Osteocyte (in vitro differentiated cells): ENCODE measurements at regions not wholly inside any gene's neighbourhood (a gene's known extent, or its start where the extent isn't known, plus 50 kb on each side); places are given as distances from the start of the nearest gene placed in this dataset.
"Not testable (repeated sequence)": the region's sequence is repeated elsewhere in the genome, so short reads cannot be mapped to it uniquely, and the experiment has no call there.

Source experiments
- DNase-seq: peaks from one replicate; pipeline ENCODE4 v3.0.0; 2021; ENCODE audit warnings: mixed read lengths; ENCODE audit not compliant: unreplicated experiment; ENCODE audit errors: extremely low spot score
- H3K27ac Mint-ChIP-seq: one replicate; pipeline ENCODE4 v1.8.0; 2021; ENCODE audit warnings: mild to moderate bottlenecking, mixed read lengths; ENCODE audit not compliant: unreplicated experiment
- H3K27me3 Mint-ChIP-seq: one replicate; pipeline ENCODE4 v1.8.0; 2021; ENCODE audit warnings: mixed read lengths; ENCODE audit not compliant: unreplicated experiment
- H3K36me3 Mint-ChIP-seq: one replicate; pipeline ENCODE4 v1.8.0; 2021; ENCODE audit warnings: mixed read lengths; ENCODE audit not compliant: unreplicated experiment
- H3K4me1 Mint-ChIP-seq: one replicate; pipeline ENCODE4 v1.8.0; 2021; ENCODE audit warnings: mixed read lengths; ENCODE audit not compliant: unreplicated experiment
- H3K4me3 Mint-ChIP-seq: one replicate; pipeline ENCODE4 v1.8.0; 2021; ENCODE audit warnings: mild to moderate bottlenecking, moderate library complexity, mixed read lengths; ENCODE audit not compliant: unreplicated experiment
- H3K9me3 Mint-ChIP-seq: one replicate; pipeline ENCODE4 v1.8.0; 2021; ENCODE audit warnings: mixed read lengths; ENCODE audit not compliant: unreplicated experiment
- TF ChIP-seq, protein P1 (sequence below): fragments of 200-600 bp; sonication (generic); IDR thresholded peaks from 2 replicates; pipeline ENCODE4 v1.5.0; 2021; ENCODE audit warnings: antibody characterized with exemption, mild to moderate bottlenecking, moderate library complexity

DNA sequence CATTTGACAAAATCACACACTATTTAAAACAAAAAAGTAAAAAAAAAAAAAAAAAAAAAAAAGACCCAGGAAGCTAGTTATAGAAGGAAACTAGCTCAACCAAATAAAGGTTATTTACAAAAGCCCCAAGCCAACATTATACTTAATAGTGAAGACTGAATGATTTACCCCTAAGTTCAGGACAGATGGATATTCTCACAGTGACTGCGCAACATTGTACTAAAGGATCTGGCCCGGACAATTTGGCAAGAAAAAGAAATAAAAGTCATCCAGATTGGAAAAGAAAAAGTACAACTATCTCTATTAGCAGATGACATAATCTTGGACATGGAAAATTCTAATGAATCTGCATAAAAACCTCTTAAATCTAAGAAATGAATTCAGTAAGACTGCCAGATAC is 936.0 kb upstream of the ADAMTS5 start:
- not testable (repeated sequence) for H3K27me3 Mint-ChIP-seq, H3K27ac Mint-ChIP-seq, H3K9me3 Mint-ChIP-seq, H3K4me1 Mint-ChIP-seq, H3K36me3 Mint-ChIP-seq, H3K4me3 Mint-ChIP-seq, DNase-seq

DNA sequence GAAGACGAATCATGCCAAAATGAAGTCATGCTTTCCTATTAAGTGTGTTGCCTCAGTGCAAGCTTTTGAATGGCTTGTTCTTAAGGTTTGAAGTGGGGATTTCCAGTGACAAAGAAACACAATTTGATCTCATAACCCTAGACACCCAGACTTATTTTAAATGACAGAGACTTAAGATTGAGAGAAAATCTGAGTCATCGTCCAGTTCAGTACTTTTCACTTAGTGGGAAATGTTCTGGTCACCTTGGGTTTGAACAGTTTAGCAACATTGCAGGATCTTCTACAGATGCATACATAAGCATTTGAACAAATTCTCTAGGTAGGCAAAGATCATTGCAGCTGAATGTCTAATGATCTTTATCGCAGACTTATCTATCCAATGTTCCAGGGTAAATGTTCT is 926.7 kb upstream of the ADAMTS5 start:
- not testable (repeated sequence) for H3K4me1 Mint-ChIP-seq, DNase-seq, H3K4me3 Mint-ChIP-seq, H3K27ac Mint-ChIP-seq, H3K36me3 Mint-ChIP-seq, H3K9me3 Mint-ChIP-seq, H3K27me3 Mint-ChIP-seq

DNA sequence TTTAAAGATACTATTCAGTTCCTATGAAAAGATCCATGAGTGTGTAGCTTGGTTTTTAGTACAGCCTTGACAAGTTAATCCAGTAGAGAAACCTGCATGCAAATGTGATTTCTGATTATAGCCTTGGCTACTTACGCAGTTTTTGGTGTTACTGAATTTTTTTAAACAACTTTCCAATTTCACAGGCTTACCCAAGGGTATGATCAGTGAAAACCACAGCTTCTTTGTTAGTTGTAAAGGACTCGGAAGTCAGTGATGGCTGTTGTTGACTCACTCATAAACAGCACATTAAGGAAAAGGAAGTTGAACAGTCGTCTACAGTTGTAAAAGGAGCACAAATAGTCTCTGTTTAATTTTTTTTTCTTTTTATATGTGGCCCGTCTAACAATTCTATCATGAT is 924.6 kb upstream of the ADAMTS5 start:
- DNase-seq, H3K9me3 Mint-ChIP-seq, H3K27ac Mint-ChIP-seq, H3K27me3 Mint-ChIP-seq, H3K4me3 Mint-ChIP-seq, H3K4me1 Mint-ChIP-seq, H3K36me3 Mint-ChIP-seq: not testable (repeated sequence)

DNA sequence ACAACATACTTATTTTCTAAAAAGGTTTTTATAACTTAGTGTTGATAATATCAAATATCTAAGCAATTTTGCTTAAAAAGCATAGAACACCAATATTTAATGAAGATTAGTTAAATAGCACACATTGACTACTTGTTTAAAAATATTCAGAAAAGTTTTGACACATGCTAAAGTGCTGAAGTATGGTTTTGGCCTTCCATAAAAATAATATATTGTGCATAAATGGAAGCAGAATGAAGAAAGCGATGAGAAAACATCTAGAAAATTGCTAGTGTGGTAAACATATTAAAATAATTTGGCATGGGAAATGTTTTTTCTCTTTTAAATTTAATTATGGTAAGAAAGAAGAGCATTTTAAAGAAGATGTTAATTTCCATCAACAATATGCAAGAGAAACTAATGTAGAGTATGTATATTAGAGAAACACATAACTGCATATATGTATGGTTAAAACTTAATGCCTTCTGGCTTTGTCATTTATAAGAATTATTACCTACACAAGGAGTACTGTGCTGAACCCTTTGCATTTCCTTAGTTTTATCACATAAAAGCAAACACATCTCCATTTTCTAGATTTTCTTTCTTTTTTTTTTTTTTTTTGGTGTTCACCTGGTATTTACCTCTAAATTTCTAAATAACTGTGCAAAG is 921.0 kb upstream of the ADAMTS5 start:
- DNase-seq, H3K4me1 Mint-ChIP-seq, H3K4me3 Mint-ChIP-seq, H3K9me3 Mint-ChIP-seq, H3K27me3 Mint-ChIP-seq, H3K36me3 Mint-ChIP-seq, H3K27ac Mint-ChIP-seq: not testable (repeated sequence)

DNA sequence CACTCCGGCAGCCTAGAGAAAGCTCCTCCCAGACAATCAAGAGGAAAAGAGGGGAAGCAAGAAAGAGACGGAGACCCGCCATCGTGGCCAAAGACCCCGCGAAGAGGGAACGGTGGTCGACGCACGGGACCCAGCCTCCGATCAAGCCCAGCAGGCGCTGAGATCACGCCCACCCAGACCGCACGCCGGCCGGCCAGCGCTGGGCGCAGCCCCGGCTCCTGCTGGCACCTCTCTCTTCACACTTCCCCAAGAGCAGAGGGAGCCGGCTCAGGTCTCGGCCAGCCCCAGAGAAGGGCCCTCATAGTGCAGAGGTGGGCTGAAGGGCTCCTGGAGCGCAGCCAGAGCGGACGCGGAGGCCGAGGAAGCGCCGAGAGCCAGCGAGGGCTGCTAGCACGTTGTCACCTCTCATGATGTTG is 918.4 kb upstream of the ADAMTS5 start:
- no peaks in the 10 kb centered on the region for H3K9me3 Mint-ChIP-seq
- no peaks in the 10 kb centered on the region for H3K27me3 Mint-ChIP-seq
- no peak for DNase-seq
- H3K4me3 Mint-ChIP-seq: no peak overlapping the region
- H3K27ac Mint-ChIP-seq: no peak overlapping the region
- no peaks in the 10 kb centered on the region for H3K4me1 Mint-ChIP-seq
- TF ChIP-seq, protein P1, sequence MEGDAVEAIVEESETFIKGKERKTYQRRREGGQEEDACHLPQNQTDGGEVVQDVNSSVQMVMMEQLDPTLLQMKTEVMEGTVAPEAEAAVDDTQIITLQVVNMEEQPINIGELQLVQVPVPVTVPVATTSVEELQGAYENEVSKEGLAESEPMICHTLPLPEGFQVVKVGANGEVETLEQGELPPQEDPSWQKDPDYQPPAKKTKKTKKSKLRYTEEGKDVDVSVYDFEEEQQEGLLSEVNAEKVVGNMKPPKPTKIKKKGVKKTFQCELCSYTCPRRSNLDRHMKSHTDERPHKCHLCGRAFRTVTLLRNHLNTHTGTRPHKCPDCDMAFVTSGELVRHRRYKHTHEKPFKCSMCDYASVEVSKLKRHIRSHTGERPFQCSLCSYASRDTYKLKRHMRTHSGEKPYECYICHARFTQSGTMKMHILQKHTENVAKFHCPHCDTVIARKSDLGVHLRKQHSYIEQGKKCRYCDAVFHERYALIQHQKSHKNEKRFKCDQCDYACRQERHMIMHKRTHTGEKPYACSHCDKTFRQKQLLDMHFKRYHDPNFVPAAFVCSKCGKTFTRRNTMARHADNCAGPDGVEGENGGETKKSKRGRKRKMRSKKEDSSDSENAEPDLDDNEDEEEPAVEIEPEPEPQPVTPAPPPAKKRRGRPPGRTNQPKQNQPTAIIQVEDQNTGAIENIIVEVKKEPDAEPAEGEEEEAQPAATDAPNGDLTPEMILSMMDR: no peak
- no peaks in the 10 kb centered on the region for H3K36me3 Mint-ChIP-seq

DNA sequence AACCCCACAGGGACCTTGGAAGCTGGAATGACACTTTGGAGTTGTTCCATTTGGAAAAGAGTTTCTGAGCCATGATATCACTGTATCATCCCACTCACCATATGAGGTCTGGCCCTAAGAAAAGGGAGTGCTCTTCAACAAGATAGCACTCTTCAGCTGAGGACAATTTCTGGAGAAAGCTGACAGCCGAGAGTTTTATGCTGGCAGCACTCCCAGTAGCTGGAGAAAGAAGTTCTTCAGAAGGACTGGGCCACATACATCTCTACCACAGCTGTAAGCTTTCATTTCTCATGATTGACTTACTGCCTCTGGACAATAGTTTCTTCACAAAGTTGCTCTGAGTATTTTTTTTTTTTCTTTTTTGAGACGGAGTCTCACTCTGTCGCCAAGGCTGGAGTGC is 914.4 kb upstream of the ADAMTS5 start:
- H3K27me3 Mint-ChIP-seq, H3K9me3 Mint-ChIP-seq, H3K4me1 Mint-ChIP-seq, DNase-seq, H3K27ac Mint-ChIP-seq, H3K4me3 Mint-ChIP-seq, H3K36me3 Mint-ChIP-seq: not testable (repeated sequence)

DNA sequence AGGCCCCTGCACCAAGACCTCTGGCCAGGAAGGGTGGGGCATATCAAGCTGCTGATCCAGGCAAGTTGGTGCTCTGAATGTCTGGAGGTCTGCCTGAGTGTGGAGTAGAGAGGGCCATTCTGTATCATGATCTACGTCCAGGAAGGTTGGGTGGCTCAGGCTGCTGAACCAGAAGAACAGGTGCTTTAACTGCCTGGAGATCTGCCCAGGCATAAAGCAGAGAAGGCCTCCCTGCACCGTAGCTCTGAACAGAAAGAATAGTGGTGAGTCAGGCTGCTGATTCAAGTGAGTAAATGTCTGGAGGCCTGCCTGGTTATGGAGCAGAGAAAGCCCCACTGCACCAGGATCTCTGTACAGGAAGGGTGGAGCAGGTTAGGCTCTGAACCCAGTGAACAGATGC is 905.5 kb upstream of the ADAMTS5 start:
- not testable (repeated sequence) for H3K27ac Mint-ChIP-seq, H3K36me3 Mint-ChIP-seq, DNase-seq, H3K4me1 Mint-ChIP-seq, H3K4me3 Mint-ChIP-seq, H3K9me3 Mint-ChIP-seq, H3K27me3 Mint-ChIP-seq

DNA sequence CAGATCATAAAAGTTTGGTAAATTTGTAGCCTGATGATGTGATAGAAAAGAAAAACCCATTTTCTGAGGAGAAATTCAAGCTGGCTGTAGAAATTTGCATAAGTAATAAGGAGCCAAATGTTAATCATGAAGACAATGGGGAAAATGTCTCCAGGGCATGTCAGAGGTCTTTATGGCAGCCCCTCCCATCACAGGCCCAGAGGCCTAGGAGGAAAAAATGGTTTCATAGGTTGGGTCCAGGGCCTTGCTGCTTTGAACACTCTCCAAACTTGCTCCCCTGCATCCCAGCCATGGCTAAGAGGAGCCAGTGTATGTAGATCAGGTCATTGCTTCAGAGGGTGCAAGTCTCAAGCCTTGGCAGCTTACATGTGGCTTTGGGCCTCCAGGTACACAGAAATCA is 903.9 kb upstream of the ADAMTS5 start:
- not testable (repeated sequence) for H3K27me3 Mint-ChIP-seq, H3K4me3 Mint-ChIP-seq, DNase-seq, H3K4me1 Mint-ChIP-seq, H3K36me3 Mint-ChIP-seq, H3K9me3 Mint-ChIP-seq, H3K27ac Mint-ChIP-seq

DNA sequence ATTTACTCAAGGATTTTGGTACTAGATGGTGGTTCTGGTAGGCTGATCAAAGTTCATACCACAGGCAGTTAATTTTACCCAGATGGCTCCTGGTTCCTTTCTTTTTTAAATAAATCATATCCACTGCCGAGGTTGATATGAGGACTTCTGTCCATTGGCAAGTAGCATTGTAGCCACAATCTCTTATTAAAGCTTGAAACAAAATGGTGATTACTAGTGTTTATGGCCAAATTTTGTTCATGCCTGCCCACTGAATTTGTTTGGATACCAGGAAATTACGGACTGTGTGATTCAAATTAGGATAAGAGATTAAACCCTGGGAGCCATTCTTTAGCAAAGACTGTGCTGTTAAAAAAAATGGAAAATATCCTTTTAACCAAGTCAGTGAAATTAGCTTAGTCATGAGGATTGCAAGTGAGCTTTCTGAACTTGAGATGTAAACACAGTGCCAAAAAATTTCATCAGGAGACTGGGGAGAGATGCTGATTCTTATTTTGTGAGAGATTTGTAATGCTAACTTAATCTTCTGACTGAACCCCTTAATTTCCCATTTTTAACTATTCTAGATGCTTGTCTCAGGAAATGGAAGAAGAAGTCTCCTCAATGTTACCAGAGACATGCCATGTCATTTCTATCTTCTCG is 893.5 kb upstream of the ADAMTS5 start:
- not testable (repeated sequence) for H3K36me3 Mint-ChIP-seq, H3K4me1 Mint-ChIP-seq, H3K27me3 Mint-ChIP-seq, H3K27ac Mint-ChIP-seq, H3K4me3 Mint-ChIP-seq, H3K9me3 Mint-ChIP-seq, DNase-seq

DNA sequence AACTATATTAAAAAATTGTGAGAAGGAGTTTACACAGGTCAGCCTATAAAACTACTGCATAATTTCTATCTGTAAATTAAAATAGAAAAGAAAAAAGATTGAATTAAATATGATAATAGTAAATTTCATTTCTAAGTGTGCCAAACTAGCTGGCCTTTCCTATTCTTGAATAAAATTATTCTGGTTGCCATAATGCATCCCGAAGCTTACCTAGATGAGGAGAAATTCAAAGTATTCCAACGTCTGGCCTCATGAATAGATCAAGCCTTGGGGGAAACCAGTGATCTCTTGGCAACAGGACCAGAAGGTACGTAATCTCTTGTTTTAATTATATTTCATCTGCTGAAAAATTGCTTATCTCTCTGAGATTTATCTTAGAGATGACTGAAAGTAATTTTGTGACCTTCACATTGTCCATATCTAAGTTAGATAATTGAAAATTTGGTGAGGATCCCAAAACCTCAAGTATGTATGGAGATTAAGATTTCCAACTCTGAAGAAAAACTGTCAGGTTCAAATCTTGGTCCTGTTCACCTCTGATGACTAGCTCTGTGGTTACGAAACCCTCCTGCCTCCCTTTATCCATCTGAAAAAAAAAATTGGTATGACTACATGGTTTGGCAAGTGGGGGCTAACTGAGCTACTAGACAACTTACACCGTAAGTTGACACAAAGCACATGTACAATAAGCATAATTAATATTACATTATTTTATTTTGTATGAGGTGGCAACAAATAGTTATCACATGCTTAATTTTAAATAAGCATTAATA is 891.4 kb upstream of the ADAMTS5 start:
- H3K27me3 Mint-ChIP-seq, DNase-seq, H3K36me3 Mint-ChIP-seq, H3K4me1 Mint-ChIP-seq, H3K9me3 Mint-ChIP-seq, H3K4me3 Mint-ChIP-seq, H3K27ac Mint-ChIP-seq: not testable (repeated sequence)

DNA sequence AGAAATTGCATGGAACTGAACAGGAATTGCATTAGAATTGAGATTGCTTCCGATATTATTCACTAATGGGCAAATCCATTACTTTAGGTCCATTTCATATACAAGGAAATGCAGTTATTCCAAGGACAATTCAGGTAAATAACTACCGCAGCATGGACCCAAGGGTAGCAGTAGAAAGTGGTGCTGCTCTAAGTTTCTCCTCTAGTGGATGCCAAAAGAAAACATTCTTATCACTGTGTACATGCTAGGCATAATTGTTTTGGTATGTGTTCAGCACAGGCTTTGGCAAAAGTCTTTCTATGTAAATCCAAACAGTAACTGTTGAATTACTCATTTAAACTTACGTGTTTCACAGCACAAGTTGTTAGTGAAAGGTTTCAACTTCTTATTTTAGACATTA is 890.1 kb upstream of the ADAMTS5 start:
- not testable (repeated sequence) for DNase-seq, H3K4me3 Mint-ChIP-seq, H3K36me3 Mint-ChIP-seq, H3K4me1 Mint-ChIP-seq, H3K27ac Mint-ChIP-seq, H3K27me3 Mint-ChIP-seq, H3K9me3 Mint-ChIP-seq
